OCI-LY7 (cell line): ENCODE measurements at regions not wholly inside any gene's neighbourhood (a gene's known extent, or its start where the extent isn't known, plus 50 kb on each side); places are given as distances from the start of the nearest gene placed in this dataset.

Experiments used
- BruUV-seq: library from RNA; stranded (reverse); fragments of 400-500 nt; replicated peaks from 2 replicates; lab custom pipeline; 2021; lab: Mats Ljungman, UMichigan
- CTCF ChIA-PET: fragments of 300-600 bp; sonication (Branson Sonifier 250); formaldehyde crosslinking; loops from one replicate; lab custom pipeline; 2022; ENCODE audit warnings: antibody characterized with exemption; ENCODE audit not compliant: unreplicated experiment; lab: Charles Lee
- POLR2A ChIA-PET: fragments of 300-600 bp; sonication (Branson Sonifier 250); formaldehyde crosslinking; loops from one replicate; lab custom pipeline; 2022; ENCODE audit warnings: antibody characterized with exemption; lab: Charles Lee
- DNase-seq: peaks from one replicate; pipeline ENCODE4 v3.0.0-alpha.2; 2015; ENCODE audit warnings: low spot score
- H2AFZ ChIP-seq: fragments of 200-600 bp; sonication (generic), shearing (Covaris generic); 2 replicates; pipeline ENCODE4 v1.6.1; 2014; ENCODE audit warnings: mild to moderate bottlenecking, antibody characterized with exemption, low read length, moderate library complexity
- H3K27ac ChIP-seq: fragments of 200-600 bp; sonication (generic); 2 replicates; pipeline ENCODE4 v1.5.1; 2014; ENCODE audit warnings: mixed run types, low read depth, mild to moderate bottlenecking, moderate library complexity, low read length, inconsistent platforms; ENCODE audit not compliant: poor library complexity, severe bottlenecking
- H3K36me3 ChIP-seq: fragments of 200-600 bp; sonication (generic); 2 replicates; pipeline ENCODE4 v1.6.1; 2014; ENCODE audit warnings: mild to moderate bottlenecking, antibody characterized with exemption, low read length, moderate library complexity, mixed read lengths; ENCODE audit not compliant: insufficient read depth
- H3K4me1 ChIP-seq: fragments of 200-600 bp; sonication (generic); 2 replicates; pipeline ENCODE4 v1.5.1; 2014; ENCODE audit warnings: mild to moderate bottlenecking, low read length; ENCODE audit not compliant: insufficient read depth, poor library complexity, severe bottlenecking
- H3K4me2 ChIP-seq: fragments of 200-600 bp; sonication (generic); 2 replicates; pipeline ENCODE4 v1.6.1; 2014; ENCODE audit warnings: mild to moderate bottlenecking, low read length
- H3K4me3 ChIP-seq: fragments of 200-600 bp; sonication (generic); 2 replicates; pipeline ENCODE4 v1.5.1; 2014; ENCODE audit warnings: mild to moderate bottlenecking, low read depth, low read length; ENCODE audit not compliant: poor library complexity, severe bottlenecking
- H3K79me2 ChIP-seq: fragments of 200-600 bp; sonication (generic); 2 replicates; pipeline ENCODE4 v1.6.1; 2016; ENCODE audit warnings: low read depth, mild to moderate bottlenecking, low read length, moderate library complexity, mixed read lengths; ENCODE audit not compliant: insufficient read depth
- H3K9me2 ChIP-seq: fragments of 200-600 bp; sonication (generic); 2 replicates; pipeline ENCODE4 v1.6.1; 2016; ENCODE audit warnings: mild to moderate bottlenecking, low read length, mixed read lengths; ENCODE audit not compliant: insufficient read depth
- H3K9me3 ChIP-seq: fragments of 200-600 bp; sonication (generic); 2 replicates; pipeline ENCODE4 v1.6.1; 2014; ENCODE audit warnings: mild to moderate bottlenecking, mixed run types, low read length, mixed read lengths
- H4K20me1 ChIP-seq: fragments of 200-600 bp; sonication (generic); 2 replicates; pipeline ENCODE4 v1.6.1; 2014; ENCODE audit warnings: mild to moderate bottlenecking, antibody characterized with exemption, low read length, moderate library complexity, mixed read lengths; ENCODE audit not compliant: insufficient read depth
- EZH2phosphoT487 ChIP-seq: fragments of 200-600 bp; sonication (generic); IDR thresholded peaks from 2 replicates; pipeline ENCODE4 v1.6.1; 2018; ENCODE audit warnings: low read depth, borderline replicate concordance, mild to moderate bottlenecking, mixed run types, antibody characterized with exemption, low read length, moderate library complexity, mixed read lengths
- intact Hi-C: fragments of 100-400 bp; cut with micrococcal nuclease; formaldehyde crosslinking; loops from one replicate; pipeline ENCODE4 v1.10.0; 2022; ENCODE audit not compliant: unreplicated experiment
- TF ChIP-seq, protein P1 (sequence below): fragments of 200-600 bp; sonication (generic); conservative IDR thresholded peaks from 2 replicates; pipeline ENCODE4 v1.5.1; 2014; ENCODE audit warnings: mild to moderate bottlenecking, antibody characterized with exemption, low read length, moderate library complexity, mixed read lengths

DNA sequence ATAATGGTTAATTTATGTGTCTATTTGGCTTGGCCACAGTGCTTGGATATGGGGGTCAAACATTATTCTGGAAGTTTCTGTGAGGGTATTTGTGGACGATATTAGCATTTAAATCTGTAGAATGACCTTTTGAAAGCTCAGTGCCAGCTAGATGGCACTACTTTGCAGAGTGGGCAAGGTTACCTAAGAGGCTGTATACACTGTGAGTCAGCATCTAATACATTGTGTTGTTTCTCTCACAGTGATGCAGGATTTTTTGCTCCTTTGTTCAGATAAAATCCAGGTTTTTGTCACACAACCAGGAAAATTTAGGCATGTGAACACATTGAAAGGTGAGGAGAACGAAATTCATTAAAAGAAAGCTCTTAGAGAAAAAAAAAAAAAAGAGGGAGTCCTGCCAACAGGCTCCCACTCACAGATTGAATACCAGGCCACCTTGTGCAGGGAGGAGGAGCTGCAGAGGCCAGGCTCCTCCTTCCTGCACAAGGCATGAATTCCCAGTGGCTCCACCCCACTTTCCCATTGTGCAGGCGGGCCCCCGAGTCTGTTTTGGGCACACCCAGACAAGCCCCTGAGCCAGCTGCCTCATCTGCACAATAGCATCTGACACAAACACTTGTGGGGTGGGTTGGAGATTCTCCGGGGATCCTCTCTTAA lies 551.0 kb upstream of the ATXN8OS start:
- Histone ChIP-seq H3K9me3 (no peaks in the 10 kb centered on the region), H3K9me2 (no peaks in the 10 kb centered on the region), H3K4me3 (no peak overlapping the region), H3K4me2 (no peak overlapping the region), H2AFZ (no peak overlapping the region), H3K36me3 (no peaks in the 10 kb centered on the region), H3K4me1 (no peaks in the 10 kb centered on the region), H4K20me1 (no peaks in the 10 kb centered on the region), H3K79me2 (no peaks in the 10 kb centered on the region), H3K27ac (no peak overlapping the region)
- intact Hi-C loops = no loop called here
- ChIA-PET POLR2A (interaction anchor here (0.6 kb wide), 1 partner anchor 174 kb away, joined by 3 read pairs; no protein-coding TSS in a partner anchor), CTCF (no interaction called here)
- no peak for DNase-seq
- TF ChIP-seq, protein P1, sequence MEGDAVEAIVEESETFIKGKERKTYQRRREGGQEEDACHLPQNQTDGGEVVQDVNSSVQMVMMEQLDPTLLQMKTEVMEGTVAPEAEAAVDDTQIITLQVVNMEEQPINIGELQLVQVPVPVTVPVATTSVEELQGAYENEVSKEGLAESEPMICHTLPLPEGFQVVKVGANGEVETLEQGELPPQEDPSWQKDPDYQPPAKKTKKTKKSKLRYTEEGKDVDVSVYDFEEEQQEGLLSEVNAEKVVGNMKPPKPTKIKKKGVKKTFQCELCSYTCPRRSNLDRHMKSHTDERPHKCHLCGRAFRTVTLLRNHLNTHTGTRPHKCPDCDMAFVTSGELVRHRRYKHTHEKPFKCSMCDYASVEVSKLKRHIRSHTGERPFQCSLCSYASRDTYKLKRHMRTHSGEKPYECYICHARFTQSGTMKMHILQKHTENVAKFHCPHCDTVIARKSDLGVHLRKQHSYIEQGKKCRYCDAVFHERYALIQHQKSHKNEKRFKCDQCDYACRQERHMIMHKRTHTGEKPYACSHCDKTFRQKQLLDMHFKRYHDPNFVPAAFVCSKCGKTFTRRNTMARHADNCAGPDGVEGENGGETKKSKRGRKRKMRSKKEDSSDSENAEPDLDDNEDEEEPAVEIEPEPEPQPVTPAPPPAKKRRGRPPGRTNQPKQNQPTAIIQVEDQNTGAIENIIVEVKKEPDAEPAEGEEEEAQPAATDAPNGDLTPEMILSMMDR = no peak
- no peak for TF ChIP-seq EZH2phosphoT487
- no TSS peak for BruUV-seq

DNA sequence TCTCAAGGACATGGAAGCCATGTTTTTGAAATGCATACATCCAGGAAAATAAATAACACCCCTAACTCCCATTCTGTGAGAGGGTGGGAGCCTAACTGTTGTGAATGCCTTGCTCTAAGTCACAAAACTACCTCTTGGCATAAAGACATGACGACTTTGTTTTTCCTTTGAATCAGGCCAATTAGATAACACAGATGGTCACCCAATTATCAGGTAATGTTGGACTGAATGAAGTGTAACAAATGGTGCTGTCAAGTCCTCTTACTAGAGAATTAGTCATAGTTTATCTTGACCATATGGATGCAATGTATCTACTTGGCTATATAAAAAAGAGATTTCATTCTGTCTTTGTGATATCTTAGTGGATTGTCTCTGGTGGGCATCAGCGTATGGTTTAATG lies 553.6 kb upstream of the ATXN8OS start:
- Histone ChIP-seq H3K4me3 (no peak overlapping the region), H3K36me3 (no peaks in the 10 kb centered on the region)

DNA sequence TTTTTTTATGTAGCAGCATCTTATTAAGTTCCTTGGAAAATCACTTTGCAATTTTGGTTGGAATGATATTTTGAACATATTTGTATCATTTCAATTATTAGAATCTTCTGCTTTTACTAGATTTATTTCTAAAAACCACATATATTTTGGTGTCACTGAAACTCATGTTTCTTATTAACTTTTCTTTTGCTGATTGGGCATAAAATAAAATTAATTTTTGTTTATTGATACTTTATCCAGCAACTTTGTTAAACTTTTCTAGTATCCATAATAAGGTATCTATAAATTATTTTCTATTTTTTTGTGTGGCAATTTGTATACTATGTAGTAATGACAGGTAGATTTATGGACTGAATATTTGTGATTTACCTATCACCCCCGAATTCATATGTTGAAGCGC lies 556.4 kb upstream of the ATXN8OS start:
- no peaks in the 10 kb centered on the region for H3K4me1 ChIP-seq
- no peaks in the 10 kb centered on the region for H3K9me2 ChIP-seq
- POLR2A ChIA-PET = interaction anchor here (0.7 kb wide), 1 partner anchor 9 kb away, joined by 5 read pairs; no protein-coding TSS in a partner anchor
- CTCF ChIA-PET = no interaction called here
- no peak overlapping the region for H3K27ac ChIP-seq
- H3K9me3 ChIP-seq = no peaks in the 10 kb centered on the region
- TF ChIP-seq EZH2phosphoT487 = no peak
- TF ChIP-seq, protein P1 = no peak
- no peaks in the 10 kb centered on the region for H3K79me2 ChIP-seq
- DNase-seq = no peak
- no peaks in the 10 kb centered on the region for H4K20me1 ChIP-seq
- H3K4me2 ChIP-seq = no peak overlapping the region
- no peaks in the 10 kb centered on the region for H3K36me3 ChIP-seq
- intact Hi-C loops = no loop called here
- no peak overlapping the region for H2AFZ ChIP-seq
- no TSS peak for BruUV-seq
- no peak overlapping the region for H3K4me3 ChIP-seq

More for the DNA sequence above, 553.6 kb upstream of the ATXN8OS start:
- Histone ChIP-seq H3K9me2 (no peaks in the 10 kb centered on the region), H3K79me2 (no peaks in the 10 kb centered on the region), H3K9me3 (no peaks in the 10 kb centered on the region), H4K20me1 (no peaks in the 10 kb centered on the region), H3K4me1 (no peaks in the 10 kb centered on the region), H2AFZ (no peak overlapping the region), H3K27ac (no peak overlapping the region), H3K4me2 (no peak overlapping the region)
- ChIA-PET POLR2A (no interaction called here), CTCF (no interaction called here)
- intact Hi-C loops = no loop called here
- no peak for DNase-seq
- TF ChIP-seq, protein P1 = no peak
- no peak for TF ChIP-seq EZH2phosphoT487
- no TSS peak for BruUV-seq
